Calu3 (cell line): ENCODE measurements at regions not wholly inside any gene's neighbourhood (a gene's known extent, or its start where the extent isn't known, plus 50 kb on each side); places are given as distances from the start of the nearest gene placed in this dataset.

Experiments
- BruUV-seq: library from RNA; stranded (reverse); fragments of 400-500 nt; replicated peaks from 2 replicates; lab custom pipeline; 2021; lab: Mats Ljungman, UMichigan
- CTCF ChIA-PET: fragments of 300-600 bp; sonication (Branson Sonifier 250); formaldehyde crosslinking; loops from one replicate; lab custom pipeline; 2022; ENCODE audit warnings: antibody characterized with exemption; lab: Charles Lee
- DNase-seq: peaks from one replicate; pipeline ENCODE4 v3.0.0; 2022
- H3K27ac Mint-ChIP-seq: one replicate; pipeline ENCODE4 v1.8.0; 2022; ENCODE audit warnings: mixed read lengths; ENCODE audit not compliant: unreplicated experiment
- H3K27me3 Mint-ChIP-seq: one replicate; pipeline ENCODE4 v1.8.0; 2022; ENCODE audit warnings: mixed read lengths; ENCODE audit not compliant: unreplicated experiment
- H3K36me3 Mint-ChIP-seq: one replicate; pipeline ENCODE4 v1.8.0; 2022; ENCODE audit warnings: mild to moderate bottlenecking, moderate library complexity, mixed read lengths; ENCODE audit not compliant: insufficient read depth, unreplicated experiment
- H3K4me1 Mint-ChIP-seq: one replicate; pipeline ENCODE4 v1.8.0; 2022; ENCODE audit warnings: mild to moderate bottlenecking, low read depth, mixed read lengths; ENCODE audit not compliant: unreplicated experiment
- H3K4me3 Mint-ChIP-seq: one replicate; pipeline ENCODE4 v1.8.0; 2022; ENCODE audit warnings: mild to moderate bottlenecking, low read depth, moderate library complexity, mixed read lengths; ENCODE audit not compliant: unreplicated experiment
- H3K9me3 Mint-ChIP-seq: one replicate; pipeline ENCODE4 v1.8.0; 2022; ENCODE audit warnings: low read depth, mixed read lengths; ENCODE audit not compliant: unreplicated experiment
- intact Hi-C: fragments of 100-400 bp; cut with micrococcal nuclease; formaldehyde crosslinking; loops from one replicate; pipeline ENCODE4 v1.10.0; 2022; ENCODE audit not compliant: unreplicated experiment
- TF ChIP-seq, protein P1 (sequence below): fragments of 200-600 bp; IDR thresholded peaks from one replicate; pipeline ENCODE4 v1.8.0; 2022; ENCODE audit warnings: antibody characterized with exemption; ENCODE audit not compliant: unreplicated experiment

DNA sequence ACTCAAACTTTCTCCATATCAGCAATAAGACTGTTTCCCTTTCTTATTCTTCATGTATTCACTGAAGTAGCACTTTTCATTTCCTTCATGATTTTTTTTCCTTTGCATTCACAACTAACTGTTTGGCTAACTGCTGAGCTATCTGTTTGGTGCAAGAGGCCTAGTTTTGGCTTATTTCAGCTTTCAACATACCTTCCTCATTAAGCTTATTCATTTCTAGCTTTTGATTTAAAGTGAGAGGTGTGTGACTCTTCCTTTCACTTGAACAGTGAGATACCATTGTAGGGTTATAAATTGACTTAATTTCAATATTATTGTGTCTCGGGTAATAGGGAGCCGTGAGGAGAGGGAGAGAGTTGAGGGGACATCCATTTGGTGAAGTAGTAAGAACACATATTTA, 262.0 kb upstream of the PREP start:
- no peaks in the 10 kb centered on the region for H3K9me3 Mint-ChIP-seq

GRCh38 chr6:105651969-105652368, 249.1 kb upstream of the PREP start:
- CTCF ChIA-PET, result no interaction called here
- DNase-seq, result no peak
- no peaks in the 10 kb centered on the region for H3K9me3 Mint-ChIP-seq

More for the DNA sequence above, 262.0 kb upstream of the PREP start:
- DNase-seq, result no peak
- Mint-ChIP-seq H3K27me3 (no peaks in the 10 kb centered on the region), H3K4me3 (no peak overlapping the region), H3K27ac (no peak overlapping the region), H3K36me3 (no peaks in the 10 kb centered on the region), H3K4me1 (no peaks in the 10 kb centered on the region)
- CTCF ChIA-PET, result no interaction called here
- BruUV-seq, result no TSS peak
- intact Hi-C loops, result no loop called here
- TF ChIP-seq, protein P1, sequence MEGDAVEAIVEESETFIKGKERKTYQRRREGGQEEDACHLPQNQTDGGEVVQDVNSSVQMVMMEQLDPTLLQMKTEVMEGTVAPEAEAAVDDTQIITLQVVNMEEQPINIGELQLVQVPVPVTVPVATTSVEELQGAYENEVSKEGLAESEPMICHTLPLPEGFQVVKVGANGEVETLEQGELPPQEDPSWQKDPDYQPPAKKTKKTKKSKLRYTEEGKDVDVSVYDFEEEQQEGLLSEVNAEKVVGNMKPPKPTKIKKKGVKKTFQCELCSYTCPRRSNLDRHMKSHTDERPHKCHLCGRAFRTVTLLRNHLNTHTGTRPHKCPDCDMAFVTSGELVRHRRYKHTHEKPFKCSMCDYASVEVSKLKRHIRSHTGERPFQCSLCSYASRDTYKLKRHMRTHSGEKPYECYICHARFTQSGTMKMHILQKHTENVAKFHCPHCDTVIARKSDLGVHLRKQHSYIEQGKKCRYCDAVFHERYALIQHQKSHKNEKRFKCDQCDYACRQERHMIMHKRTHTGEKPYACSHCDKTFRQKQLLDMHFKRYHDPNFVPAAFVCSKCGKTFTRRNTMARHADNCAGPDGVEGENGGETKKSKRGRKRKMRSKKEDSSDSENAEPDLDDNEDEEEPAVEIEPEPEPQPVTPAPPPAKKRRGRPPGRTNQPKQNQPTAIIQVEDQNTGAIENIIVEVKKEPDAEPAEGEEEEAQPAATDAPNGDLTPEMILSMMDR, result no peak

GRCh38 chr6:105650347-105650746, 247.5 kb upstream of the PREP start:
- Mint-ChIP-seq H3K36me3 (no peaks in the 10 kb centered on the region), H3K27me3 (peaks cover 25% of the 10 kb centered on the region), H3K4me1 (no peaks in the 10 kb centered on the region), H3K9me3 (no peaks in the 10 kb centered on the region), H3K4me3 (no peak overlapping the region), H3K27ac (no peak overlapping the region)
- TF ChIP-seq, protein P1, result no peak
- DNase-seq, result no peak
- intact Hi-C loops, result no loop called here
- no TSS peak for BruUV-seq
- CTCF ChIA-PET, result no interaction called here

More at GRCh38 chr6:105651969-105652368, 249.1 kb upstream of the PREP start:
- no peak overlapping the region for H3K27ac Mint-ChIP-seq
- TF ChIP-seq, protein P1, result no peak
- BruUV-seq, result no TSS peak
- H3K36me3 Mint-ChIP-seq, result no peaks in the 10 kb centered on the region
- no peaks in the 10 kb centered on the region for H3K4me1 Mint-ChIP-seq
- H3K4me3 Mint-ChIP-seq, result no peak overlapping the region
- H3K27me3 Mint-ChIP-seq, result peaks cover 25% of the 10 kb centered on the region
- intact Hi-C loops, result no loop called here

DNA sequence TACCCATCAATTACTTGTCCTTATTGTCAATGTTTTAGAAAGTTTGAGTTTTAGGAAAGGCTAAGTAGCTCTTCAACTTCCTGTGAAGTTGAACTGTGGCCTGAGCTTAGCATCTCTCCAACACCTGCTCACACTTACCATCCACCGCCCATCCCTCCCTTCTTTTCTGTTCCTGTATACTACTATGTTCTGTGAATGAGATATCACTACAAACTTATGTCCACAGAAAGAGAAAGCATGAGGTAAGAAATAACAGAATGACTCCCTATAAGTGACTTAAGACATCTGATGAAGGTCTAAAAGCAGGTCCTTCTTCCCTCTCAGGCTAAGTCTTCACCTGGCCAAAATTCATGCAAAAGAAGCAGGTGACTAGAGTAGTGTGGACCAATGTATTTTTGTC, 246.3 kb upstream of the PREP start:
- intact Hi-C loops, result no loop called here
- CTCF ChIA-PET, result no interaction called here
- BruUV-seq, result no TSS peak
- TF ChIP-seq, protein P1, result no peak
- H3K9me3 Mint-ChIP-seq, result no peaks in the 10 kb centered on the region
- H3K4me3 Mint-ChIP-seq, result no peak overlapping the region
- no peaks in the 10 kb centered on the region for H3K4me1 Mint-ChIP-seq
- H3K27me3 Mint-ChIP-seq, result peaks cover 25% of the 10 kb centered on the region
- no peak overlapping the region for H3K27ac Mint-ChIP-seq
- H3K36me3 Mint-ChIP-seq, result no peaks in the 10 kb centered on the region
- no peak for DNase-seq

DNA sequence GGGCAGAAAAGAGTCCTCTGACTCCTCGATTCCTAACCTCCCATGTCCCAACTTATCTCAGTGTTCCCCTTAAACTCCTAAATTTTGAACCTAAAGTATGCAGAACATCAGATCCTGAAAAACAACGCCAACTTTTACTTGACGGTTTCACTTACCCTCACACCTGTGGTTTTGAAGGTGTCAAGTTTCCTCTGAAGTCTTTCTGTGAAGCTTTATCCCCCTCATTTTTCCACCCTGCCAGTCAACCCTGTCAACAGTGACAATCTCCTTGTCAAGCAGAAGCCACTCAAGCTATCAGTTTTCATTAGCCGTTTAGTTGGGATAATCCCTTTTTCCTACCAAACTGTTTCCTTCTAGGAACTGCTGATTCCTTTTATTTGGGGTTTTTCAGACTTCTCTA, 245.4 kb upstream of the PREP start:
- CTCF ChIA-PET, result no interaction called here

More for the DNA sequence above, 245.4 kb upstream of the PREP start:
- no peak for DNase-seq
- H3K9me3 Mint-ChIP-seq, result no peaks in the 10 kb centered on the region
- no peaks in the 10 kb centered on the region for H3K36me3 Mint-ChIP-seq
- no peak overlapping the region for H3K4me3 Mint-ChIP-seq
- no TSS peak for BruUV-seq
- H3K4me1 Mint-ChIP-seq, result no peaks in the 10 kb centered on the region
- intact Hi-C loops, result no loop called here
- H3K27me3 Mint-ChIP-seq, result peaks cover 25% of the 10 kb centered on the region
- TF ChIP-seq, protein P1, result no peak
- no peak overlapping the region for H3K27ac Mint-ChIP-seq
